Epithelial cell of prostate (primary cell): ENCODE measurements at regions not wholly inside any gene's neighbourhood (a gene's known extent, or its start where the extent isn't known, plus 50 kb on each side); places are given as distances from the start of the nearest gene placed in this dataset.

Source experiments
- DNase-seq: peaks from one replicate; pipeline ENCODE4 v3.0.0-alpha.2; 2011; ENCODE audit warnings: low read depth, low spot score
- H3K27ac ChIP-seq: fragments of 450-650 bp; 2 replicates; pipeline ENCODE4 v1.5.1; 2017; ENCODE audit warnings: mild to moderate bottlenecking

GRCh38 chr6:9982215-9982614, 432.7 kb downstream of the TFAP2A start:
- DNase-seq: no peak
- H3K27ac ChIP-seq: no peak overlapping the region

DNA sequence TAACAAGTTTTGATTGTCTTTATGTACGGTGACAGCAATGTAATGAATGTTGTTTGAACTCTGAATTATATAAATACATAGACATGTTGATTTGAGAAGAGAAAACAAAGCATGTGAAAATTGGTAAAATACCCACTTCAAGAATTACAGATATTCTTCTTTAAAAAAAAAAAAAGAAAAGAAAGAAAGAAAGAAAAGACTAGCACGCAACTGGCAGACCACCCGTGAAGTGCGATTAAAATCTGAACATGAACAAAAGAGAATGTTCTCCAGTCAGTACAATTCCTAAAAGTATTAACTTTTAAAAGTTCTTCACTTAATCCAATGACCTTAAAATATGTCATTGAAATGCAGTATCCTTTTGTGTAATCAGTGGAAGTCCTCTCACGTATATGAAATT, 434.9 kb downstream of the TFAP2A start:
- no peak for DNase-seq
- H3K27ac ChIP-seq: no peak overlapping the region

DNA sequence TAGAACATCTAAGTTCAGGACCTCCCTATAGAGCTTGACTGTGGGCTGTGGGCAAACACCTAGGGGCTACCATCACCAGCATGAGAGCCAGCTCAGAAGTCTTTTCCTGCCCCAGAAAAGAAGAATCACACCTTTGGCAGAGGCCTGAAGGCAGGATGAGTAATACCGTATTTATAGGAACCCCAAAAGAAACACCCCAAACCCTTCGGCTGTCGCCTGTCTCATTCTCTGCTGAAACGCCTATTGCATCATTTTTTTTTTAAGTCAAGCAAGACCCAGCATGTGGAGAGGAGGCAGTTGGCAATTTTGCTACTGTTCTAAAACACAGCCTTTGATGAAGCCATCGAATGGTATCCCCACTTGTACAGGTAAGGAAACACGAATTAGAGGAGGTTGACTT, 436.4 kb downstream of the TFAP2A start:
- H3K27ac ChIP-seq: peak overlapping the region; percentile 32
- peak; percentile 44 for DNase-seq

DNA sequence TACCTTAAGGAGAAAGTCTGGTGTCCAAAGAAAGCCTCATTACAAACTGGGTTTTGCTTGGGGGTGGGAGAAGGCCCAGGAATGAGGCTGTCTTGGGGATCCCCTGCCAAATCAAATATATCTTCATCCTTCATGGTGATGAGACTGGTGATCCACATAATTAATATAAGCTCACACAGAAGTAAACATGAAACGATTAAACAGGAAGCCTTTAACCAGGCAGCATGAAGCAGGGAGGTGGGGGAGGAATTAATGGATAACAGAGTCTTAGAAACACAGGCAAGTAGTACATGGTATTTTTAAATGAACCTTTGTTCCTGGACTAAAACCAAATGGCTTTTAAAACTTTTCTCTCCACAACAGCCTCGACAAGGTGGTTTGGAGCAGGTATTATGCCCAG, 437.5 kb downstream of the TFAP2A start:
- no peak overlapping the region for H3K27ac ChIP-seq
- no peak for DNase-seq

DNA sequence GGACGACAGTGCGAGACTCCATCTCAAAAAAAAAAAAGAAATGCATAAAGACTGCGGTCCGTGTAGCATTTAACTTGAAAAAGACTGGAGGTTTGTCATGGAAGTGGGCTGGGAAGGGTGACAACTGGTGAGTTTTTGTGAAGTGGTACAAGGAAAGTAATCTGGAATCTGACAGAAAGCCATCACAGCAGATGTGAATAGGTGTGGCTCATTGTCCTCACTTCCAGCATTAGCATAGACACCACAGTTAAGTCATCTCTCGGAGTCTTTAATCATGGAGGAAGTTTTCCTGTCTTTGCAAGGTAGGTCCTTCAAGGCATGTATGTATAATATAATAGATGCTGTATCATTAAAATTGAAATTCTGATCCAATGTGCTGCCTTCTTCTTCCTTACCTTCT, 453.2 kb downstream of the TFAP2A start:
- DNase-seq: no peak
- no peak overlapping the region for H3K27ac ChIP-seq

GRCh38 chr6:9957215-9957759, 457.6 kb downstream of the TFAP2A start:
- H3K27ac ChIP-seq: no peak overlapping the region
- DNase-seq: no peak

DNA sequence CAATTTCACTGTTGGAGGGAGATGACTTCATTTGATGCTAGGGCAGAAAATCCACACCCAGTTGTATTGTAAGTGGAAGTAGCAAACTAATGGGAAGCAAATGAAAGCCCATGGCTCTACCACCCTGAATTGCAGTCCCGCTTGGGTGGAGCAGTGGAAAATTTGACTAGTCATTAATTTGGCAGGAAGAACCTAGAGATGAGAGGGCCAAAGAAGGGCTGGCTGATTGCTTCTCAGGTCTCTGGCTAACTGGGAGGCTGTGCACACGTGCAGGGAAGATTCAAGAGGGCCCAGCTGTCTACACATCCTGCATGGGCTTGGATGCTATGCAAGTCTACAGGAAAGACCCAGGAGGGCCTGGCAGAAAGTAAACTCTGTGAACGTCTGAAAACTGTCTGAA, 466.2 kb downstream of the TFAP2A start:
- H3K27ac ChIP-seq: no peak overlapping the region
- no peak for DNase-seq

DNA sequence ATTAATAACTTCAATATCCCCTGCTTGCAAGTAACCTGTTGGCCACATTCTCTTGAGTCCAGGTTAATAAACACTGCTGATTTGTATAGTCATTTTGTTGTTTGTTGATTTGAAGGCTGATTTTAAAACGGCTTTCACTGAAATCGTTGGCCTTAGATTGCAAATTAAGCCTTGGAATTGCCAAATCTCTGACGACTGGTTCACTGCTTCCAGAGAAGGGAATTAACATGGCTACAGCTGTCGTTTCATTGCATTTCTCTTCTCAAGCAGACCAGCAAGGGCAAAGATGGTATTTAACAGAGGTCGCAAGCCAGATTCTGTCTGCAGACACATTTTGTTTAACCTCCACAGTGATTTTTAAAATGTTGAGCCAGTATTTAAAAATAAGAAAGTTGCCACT, 470.9 kb downstream of the TFAP2A start:
- H3K27ac ChIP-seq: no peak overlapping the region
- no peak for DNase-seq

DNA sequence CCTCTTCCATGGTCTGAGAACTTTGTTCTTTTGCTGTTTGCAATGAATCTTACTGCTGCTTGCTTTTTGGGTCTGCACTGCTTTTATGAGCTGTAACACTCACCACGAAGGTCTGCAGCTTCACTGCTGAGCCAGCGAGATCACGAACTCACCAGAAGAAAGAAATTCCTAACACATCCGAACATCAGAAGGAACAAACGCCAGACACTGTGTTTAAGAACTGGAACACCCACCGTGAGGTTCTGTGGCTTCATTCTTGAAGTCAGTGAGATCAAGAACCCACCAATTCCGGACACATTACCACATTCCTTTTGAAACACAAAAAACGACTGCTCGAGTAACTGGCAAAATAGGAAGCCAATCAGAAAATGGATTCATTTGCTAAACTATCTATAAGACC, 471.8 kb downstream of the TFAP2A start:
- no peak overlapping the region for H3K27ac ChIP-seq
- DNase-seq: no peak

GRCh38 chr6:9942131-9942530, 472.7 kb downstream of the TFAP2A start:
- DNase-seq: no peak
- no peak overlapping the region for H3K27ac ChIP-seq

DNA sequence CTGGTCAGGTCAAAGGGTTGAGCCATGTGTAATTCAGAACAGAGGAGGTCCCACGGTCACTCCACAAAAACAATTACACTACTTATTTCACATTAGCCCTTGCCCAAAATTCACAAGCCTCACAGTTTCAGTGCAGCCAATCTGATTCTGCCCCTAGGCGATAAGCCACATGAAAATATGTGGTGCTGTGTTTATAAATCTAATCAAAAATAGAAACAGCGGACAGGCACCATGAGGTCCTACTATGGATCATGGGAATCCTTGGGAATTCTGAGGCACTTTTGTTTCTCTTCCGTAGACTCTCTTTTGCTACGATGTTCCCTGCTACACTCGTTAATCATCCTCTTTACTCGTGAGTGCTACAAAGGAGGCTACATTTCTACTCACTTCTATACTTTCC, 476.1 kb downstream of the TFAP2A start:
- no peak overlapping the region for H3K27ac ChIP-seq
- no peak for DNase-seq

- no peak for DNase-seq
- no peak overlapping the region for H3K27ac ChIP-seq
These were observed 477.7 kb downstream of the TFAP2A start for GRCh38 chr6:9937031-9937763.

- no peak overlapping the region for H3K27ac ChIP-seq
- DNase-seq: no peak
These were observed 478.3 kb downstream of the TFAP2A start for GRCh38 chr6:9936551-9936950.

DNA sequence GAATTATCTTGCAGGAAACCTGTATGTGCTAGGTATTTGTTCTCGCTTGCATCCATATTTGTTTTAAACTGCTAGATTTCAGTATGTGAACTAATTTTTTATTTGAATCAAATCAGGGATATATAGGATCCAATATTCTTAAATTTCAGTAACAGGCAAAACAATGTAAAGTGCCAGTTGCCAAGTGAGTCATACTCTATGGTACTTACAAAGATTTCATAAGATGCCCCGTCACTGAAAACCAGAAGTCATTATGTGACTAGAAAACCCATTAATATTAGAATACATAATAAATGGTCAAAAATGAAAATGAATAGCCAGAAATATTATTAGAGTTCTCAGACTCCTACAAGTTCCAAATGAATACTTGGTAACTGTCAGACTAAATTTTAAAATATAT, 481.2 kb downstream of the TFAP2A start:
- no peak for DNase-seq

DNA sequence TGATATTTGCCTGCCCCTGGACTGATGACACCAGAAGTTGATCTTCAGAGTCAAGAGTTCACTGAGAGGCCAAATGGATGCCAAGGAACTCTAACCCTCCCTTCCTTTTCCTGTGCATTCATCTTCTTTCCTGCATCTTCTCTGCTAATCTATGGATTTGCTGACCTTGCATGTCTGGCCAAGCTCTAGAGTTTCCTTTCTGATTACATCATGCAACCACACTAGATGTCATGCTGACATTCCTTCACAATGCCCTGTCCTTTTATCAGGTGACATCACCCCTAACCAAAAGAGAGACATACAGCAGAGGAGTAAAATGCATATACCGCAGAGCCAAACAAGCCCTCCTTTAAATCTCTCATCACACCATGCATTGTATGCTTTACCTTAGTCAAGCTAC, 487.6 kb downstream of the TFAP2A start:
- H3K27ac ChIP-seq: no peak overlapping the region
- no peak for DNase-seq

More for the DNA sequence above, 481.2 kb downstream of the TFAP2A start:
- H3K27ac ChIP-seq: no peak overlapping the region

DNA sequence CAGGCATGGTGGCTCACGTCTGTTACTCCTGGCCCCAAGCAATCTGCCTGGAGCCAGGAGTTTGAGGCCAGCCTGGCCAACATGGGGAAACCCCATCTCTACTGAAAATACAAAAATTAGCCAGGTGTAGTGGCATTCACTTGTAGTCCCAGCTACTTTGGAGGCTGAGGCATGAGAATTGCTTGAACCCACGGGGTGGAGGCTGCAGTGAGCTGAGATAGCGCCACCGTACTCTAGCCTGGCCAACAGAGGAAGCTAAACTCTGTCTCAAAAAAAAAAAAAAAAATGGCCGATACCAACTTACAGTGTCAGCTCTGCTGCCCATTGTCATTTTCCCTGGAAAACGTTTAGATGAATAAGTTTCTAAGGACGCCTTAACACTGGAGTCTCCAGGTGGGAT, 489.9 kb downstream of the TFAP2A start:
- DNase-seq: no peak
- no peak overlapping the region for H3K27ac ChIP-seq

DNA sequence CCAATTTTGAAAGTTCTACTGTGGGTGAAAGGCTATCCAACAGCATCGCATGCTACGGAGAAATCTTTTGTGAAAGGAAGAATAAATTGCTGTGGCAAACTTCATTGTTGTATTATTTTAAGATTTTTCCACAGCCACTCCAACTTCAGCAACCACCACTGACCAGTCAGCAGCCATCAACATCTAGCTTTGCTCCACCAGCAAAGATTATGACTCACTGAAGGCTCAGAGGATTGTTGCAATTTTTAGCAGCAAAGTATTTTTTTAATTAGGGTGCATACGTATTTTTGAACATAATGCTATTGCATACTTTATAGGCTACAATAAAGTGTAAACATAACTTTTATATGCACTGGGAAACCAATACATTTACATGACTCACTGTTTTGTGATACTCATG, 493.5 kb downstream of the TFAP2A start:
- H3K27ac ChIP-seq: no peak overlapping the region
- no peak for DNase-seq

GRCh38 chr6:9914951-9915350, 499.9 kb downstream of the TFAP2A start:
- DNase-seq: no peak
- no peak overlapping the region for H3K27ac ChIP-seq

- no peak for DNase-seq
- H3K27ac ChIP-seq: no peak overlapping the region
These were observed 513.5 kb downstream of the TFAP2A start for GRCh38 chr6:9901376-9901775.

DNA sequence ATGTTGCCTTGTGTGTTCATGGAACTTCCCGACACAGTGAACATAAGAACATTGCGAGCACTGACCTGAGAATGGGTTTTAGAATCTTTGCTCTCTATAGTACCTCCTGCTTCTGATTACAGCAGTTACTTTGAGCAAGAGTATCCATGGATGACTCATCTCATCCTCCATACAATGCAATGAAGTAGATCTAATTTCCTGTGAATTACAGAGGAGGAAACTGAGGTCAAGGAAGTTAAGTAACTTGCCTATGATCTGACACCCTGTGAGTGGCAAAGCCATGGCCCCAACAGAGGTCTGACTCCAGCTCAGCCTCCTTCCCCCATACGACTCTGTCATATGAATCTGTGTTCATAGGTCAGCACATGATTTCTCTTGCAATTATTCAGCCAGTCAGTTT, 518.1 kb downstream of the TFAP2A start:
- H3K27ac ChIP-seq: no peak overlapping the region
- DNase-seq: no peak

GRCh38 chr6:9890893-9891292, 524.0 kb downstream of the TFAP2A start:
- no peak for DNase-seq
- H3K27ac ChIP-seq: no peak overlapping the region

- H3K27ac ChIP-seq: no peak overlapping the region
- DNase-seq: no peak
These were observed 524.4 kb downstream of the TFAP2A start for GRCh38 chr6:9890469-9890868.
